ENCODE measurements at regions not wholly inside any gene's neighbourhood (a gene's known extent, or its start where the extent isn't known, plus 50 kb on each side); places are given as distances from the start of the nearest gene placed in this dataset.

GRCh38 chr6:28809947-28810658 is 113.7 kb downstream of the TRIM27 start:
- Histone ChIP-seq H3K9ac (ENCODE audit: low read length) (no peak overlapping the region), H3K27ac (ENCODE audit: low read length) (no peak overlapping the region), H3K79me2 (replicated peaks; ENCODE audit: insufficient read depth, low read length) (no peaks in the 10 kb centered on the region), H3F3A (ENCODE audit: insufficient read depth, low read length, poor library complexity, severe bottlenecking) (no peaks in the 10 kb centered on the region), H3K4me2 (ENCODE audit: low read length) (no peak overlapping the region), H4K20me1 (ENCODE audit: insufficient read depth) (no peaks in the 10 kb centered on the region), H3K4me3 (ENCODE audit: low read length) (no peak overlapping the region), H2AFZ (ENCODE audit: low read depth, low read length) (no peak overlapping the region), H3K36me3 (ENCODE audit: insufficient read depth, low read length) (no peaks in the 10 kb centered on the region), H3K9me2 (ENCODE audit: insufficient read depth, low read length) (no peaks in the 10 kb centered on the region), H3K9me3 (ENCODE audit: low read length) (no peaks in the 10 kb centered on the region), H3K27me3 (ENCODE audit: insufficient read depth, low read depth, low read length) (peaks cover 97% of the 10 kb centered on the region)
- TF ChIP-seq TAF1 (IDR thresholded peaks at IDR 0.05; ENCODE audit: low read depth) (no peak), EP300 (conservative IDR thresholded peaks at IDR 0.05; ENCODE audit: poor library complexity, severe bottlenecking) (no peak), EZH2 (IDR thresholded peaks at IDR 0.05; ENCODE audit: borderline replicate concordance, insufficient read depth, low read length, poor library complexity, severe bottlenecking) (no peak), POLR2AphosphoS5 (IDR thresholded peaks at IDR 0.05) (no peak), RAD21 (conservative IDR thresholded peaks at IDR 0.05) (no peak), SMC3 (conservative IDR thresholded peaks at IDR 0.05; ENCODE audit: poor library complexity) (no peak), MXI1 (conservative IDR thresholded peaks at IDR 0.05; ENCODE audit: poor library complexity, severe bottlenecking) (no peak)
- TF ChIP-seq, protein P1, sequence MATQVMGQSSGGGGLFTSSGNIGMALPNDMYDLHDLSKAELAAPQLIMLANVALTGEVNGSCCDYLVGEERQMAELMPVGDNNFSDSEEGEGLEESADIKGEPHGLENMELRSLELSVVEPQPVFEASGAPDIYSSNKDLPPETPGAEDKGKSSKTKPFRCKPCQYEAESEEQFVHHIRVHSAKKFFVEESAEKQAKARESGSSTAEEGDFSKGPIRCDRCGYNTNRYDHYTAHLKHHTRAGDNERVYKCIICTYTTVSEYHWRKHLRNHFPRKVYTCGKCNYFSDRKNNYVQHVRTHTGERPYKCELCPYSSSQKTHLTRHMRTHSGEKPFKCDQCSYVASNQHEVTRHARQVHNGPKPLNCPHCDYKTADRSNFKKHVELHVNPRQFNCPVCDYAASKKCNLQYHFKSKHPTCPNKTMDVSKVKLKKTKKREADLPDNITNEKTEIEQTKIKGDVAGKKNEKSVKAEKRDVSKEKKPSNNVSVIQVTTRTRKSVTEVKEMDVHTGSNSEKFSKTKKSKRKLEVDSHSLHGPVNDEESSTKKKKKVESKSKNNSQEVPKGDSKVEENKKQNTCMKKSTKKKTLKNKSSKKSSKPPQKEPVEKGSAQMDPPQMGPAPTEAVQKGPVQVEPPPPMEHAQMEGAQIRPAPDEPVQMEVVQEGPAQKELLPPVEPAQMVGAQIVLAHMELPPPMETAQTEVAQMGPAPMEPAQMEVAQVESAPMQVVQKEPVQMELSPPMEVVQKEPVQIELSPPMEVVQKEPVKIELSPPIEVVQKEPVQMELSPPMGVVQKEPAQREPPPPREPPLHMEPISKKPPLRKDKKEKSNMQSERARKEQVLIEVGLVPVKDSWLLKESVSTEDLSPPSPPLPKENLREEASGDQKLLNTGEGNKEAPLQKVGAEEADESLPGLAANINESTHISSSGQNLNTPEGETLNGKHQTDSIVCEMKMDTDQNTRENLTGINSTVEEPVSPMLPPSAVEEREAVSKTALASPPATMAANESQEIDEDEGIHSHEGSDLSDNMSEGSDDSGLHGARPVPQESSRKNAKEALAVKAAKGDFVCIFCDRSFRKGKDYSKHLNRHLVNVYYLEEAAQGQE (IDR thresholded peaks at IDR 0.05; ENCODE audit: borderline replicate concordance) = no peak
- TF ChIP-seq, protein P2, sequence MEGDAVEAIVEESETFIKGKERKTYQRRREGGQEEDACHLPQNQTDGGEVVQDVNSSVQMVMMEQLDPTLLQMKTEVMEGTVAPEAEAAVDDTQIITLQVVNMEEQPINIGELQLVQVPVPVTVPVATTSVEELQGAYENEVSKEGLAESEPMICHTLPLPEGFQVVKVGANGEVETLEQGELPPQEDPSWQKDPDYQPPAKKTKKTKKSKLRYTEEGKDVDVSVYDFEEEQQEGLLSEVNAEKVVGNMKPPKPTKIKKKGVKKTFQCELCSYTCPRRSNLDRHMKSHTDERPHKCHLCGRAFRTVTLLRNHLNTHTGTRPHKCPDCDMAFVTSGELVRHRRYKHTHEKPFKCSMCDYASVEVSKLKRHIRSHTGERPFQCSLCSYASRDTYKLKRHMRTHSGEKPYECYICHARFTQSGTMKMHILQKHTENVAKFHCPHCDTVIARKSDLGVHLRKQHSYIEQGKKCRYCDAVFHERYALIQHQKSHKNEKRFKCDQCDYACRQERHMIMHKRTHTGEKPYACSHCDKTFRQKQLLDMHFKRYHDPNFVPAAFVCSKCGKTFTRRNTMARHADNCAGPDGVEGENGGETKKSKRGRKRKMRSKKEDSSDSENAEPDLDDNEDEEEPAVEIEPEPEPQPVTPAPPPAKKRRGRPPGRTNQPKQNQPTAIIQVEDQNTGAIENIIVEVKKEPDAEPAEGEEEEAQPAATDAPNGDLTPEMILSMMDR (IDR thresholded peaks at IDR 0.05; ENCODE audit: poor library complexity, severe bottlenecking) = no peak

DNA sequence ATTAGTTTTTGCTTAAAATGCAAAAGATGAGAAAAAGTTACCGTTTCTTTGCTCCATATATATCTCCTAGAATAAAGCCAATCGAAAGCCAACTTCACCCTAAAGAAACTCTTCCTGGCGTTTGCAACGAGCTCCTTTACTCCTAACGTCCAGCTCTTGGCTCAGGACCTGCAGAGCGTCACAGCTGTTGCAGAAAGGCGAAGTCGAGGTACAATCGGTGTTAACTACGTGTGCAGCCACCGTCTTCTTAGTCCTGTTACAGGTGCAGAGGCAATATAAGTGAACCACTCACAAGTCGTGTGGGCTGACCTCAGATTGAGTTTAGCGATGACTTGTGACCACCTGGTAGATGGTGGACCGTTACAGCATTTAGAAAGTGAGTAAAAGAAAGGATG is 113.1 kb downstream of the TRIM27 start:
- no peak overlapping the region for H3K4me2 ChIP-seq (ENCODE audit: low read length)
- H3K27me3 ChIP-seq (ENCODE audit: insufficient read depth, low read depth, low read length) = peaks cover 100% of the 10 kb centered on the region
- TF ChIP-seq RAD21 (conservative IDR thresholded peaks at IDR 0.05) = no peak
- no peak for TF ChIP-seq EZH2 (IDR thresholded peaks at IDR 0.05; ENCODE audit: borderline replicate concordance, insufficient read depth, low read length, poor library complexity, severe bottlenecking)
- no peak for TF ChIP-seq MXI1 (conservative IDR thresholded peaks at IDR 0.05; ENCODE audit: poor library complexity, severe bottlenecking)
- TF ChIP-seq SMC3 (conservative IDR thresholded peaks at IDR 0.05; ENCODE audit: poor library complexity) = no peak
- no peak for TF ChIP-seq EP300 (conservative IDR thresholded peaks at IDR 0.05; ENCODE audit: poor library complexity, severe bottlenecking)
- TF ChIP-seq, protein P1 (IDR thresholded peaks at IDR 0.05; ENCODE audit: borderline replicate concordance) = no peak
- TF ChIP-seq, protein P2 (IDR thresholded peaks at IDR 0.05; ENCODE audit: poor library complexity, severe bottlenecking) = no peak
- TF ChIP-seq POLR2AphosphoS5 (IDR thresholded peaks at IDR 0.05) = no peak
- TF ChIP-seq TAF1 (IDR thresholded peaks at IDR 0.05; ENCODE audit: low read depth) = no peak
- H2AFZ ChIP-seq (ENCODE audit: low read depth, low read length) = no peak overlapping the region
- no peaks in the 10 kb centered on the region for H4K20me1 ChIP-seq (ENCODE audit: insufficient read depth)
- H3K9me2 ChIP-seq (ENCODE audit: insufficient read depth, low read length) = no peaks in the 10 kb centered on the region
- no peak overlapping the region for H3K27ac ChIP-seq (ENCODE audit: low read length)
- no peaks in the 10 kb centered on the region for H3K36me3 ChIP-seq (ENCODE audit: insufficient read depth, low read length)
- H3F3A ChIP-seq (ENCODE audit: insufficient read depth, low read length, poor library complexity, severe bottlenecking) = no peaks in the 10 kb centered on the region
- no peaks in the 10 kb centered on the region for H3K79me2 ChIP-seq (replicated peaks; ENCODE audit: insufficient read depth, low read length)
- no peak overlapping the region for H3K4me3 ChIP-seq (ENCODE audit: low read length)
- no peaks in the 10 kb centered on the region for H3K9me3 ChIP-seq (ENCODE audit: low read length)
- H3K9ac ChIP-seq (ENCODE audit: low read length) = no peak overlapping the region

Measured in neural cell (in vitro differentiated cells).